ENCODE measurements at regions not wholly inside any gene's neighbourhood (a gene's known extent, or its start where the extent isn't known, plus 50 kb on each side); places are given as distances from the start of the nearest gene placed in this dataset.

DNA sequence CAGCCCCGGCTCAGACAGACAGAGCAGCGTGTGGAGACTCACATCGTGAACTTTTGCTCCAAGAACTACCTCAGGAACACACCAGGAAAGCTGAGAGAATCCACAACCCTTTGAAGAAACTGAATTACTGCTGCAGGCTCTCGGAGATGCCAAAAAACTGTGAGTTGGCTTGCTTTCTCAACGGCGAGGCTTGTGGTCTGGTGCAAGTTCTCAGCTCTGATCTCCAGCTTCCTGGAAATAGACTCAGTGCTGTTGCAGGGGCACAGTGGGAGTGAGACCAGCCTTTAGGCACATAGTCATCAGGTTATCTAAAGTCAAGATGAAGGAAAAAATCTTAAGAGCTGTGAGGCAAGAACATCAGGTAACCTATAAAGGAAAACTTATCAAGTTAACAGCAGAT, 273.7 kb upstream of the LRATD1 start:
- H3K36me3 Mint-ChIP-seq (ENCODE audit: low read depth) = no peaks in the 10 kb centered on the region
- H3K27me3 Mint-ChIP-seq (ENCODE audit: insufficient read depth) = peaks cover 2% of the 10 kb centered on the region; the same call in 1 of the 2 replicates
- H3K4me3 Mint-ChIP-seq = peak overlapping the region; percentile 72; the same call in 1 of the 2 replicates
- DNase-seq = no peak
- peak overlapping the region; percentile 65; the same call in 1 of the 2 replicates for H3K27ac Mint-ChIP-seq
- no peaks in the 10 kb centered on the region for H3K9me3 Mint-ChIP-seq
- TF ChIP-seq, protein P1, sequence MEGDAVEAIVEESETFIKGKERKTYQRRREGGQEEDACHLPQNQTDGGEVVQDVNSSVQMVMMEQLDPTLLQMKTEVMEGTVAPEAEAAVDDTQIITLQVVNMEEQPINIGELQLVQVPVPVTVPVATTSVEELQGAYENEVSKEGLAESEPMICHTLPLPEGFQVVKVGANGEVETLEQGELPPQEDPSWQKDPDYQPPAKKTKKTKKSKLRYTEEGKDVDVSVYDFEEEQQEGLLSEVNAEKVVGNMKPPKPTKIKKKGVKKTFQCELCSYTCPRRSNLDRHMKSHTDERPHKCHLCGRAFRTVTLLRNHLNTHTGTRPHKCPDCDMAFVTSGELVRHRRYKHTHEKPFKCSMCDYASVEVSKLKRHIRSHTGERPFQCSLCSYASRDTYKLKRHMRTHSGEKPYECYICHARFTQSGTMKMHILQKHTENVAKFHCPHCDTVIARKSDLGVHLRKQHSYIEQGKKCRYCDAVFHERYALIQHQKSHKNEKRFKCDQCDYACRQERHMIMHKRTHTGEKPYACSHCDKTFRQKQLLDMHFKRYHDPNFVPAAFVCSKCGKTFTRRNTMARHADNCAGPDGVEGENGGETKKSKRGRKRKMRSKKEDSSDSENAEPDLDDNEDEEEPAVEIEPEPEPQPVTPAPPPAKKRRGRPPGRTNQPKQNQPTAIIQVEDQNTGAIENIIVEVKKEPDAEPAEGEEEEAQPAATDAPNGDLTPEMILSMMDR (IDR thresholded peaks at IDR 0.05) = no peak
- H3K4me1 Mint-ChIP-seq (ENCODE audit: low read depth) = peaks cover 7% of the 10 kb centered on the region

DNA sequence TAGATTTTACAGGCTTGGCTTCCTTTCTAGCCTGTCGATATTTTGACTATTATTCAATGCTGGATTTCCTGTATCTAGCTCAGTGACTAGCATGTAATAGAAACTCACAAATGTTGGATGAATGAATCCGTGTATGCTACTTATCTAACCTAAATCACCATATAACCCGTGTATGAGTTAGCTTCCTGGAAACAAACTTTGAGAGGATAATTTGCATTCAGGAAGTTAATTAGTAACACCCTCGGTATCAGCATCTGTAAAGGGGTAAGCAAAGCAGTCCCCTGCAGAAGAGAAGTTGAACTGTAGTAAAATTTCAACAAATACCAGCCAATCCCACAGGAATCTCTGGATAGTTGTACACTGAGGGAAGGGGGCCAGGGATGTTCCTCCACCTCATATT, 269.4 kb upstream of the LRATD1 start:
- no peaks in the 10 kb centered on the region for H3K36me3 Mint-ChIP-seq (ENCODE audit: low read depth)
- no peaks in the 10 kb centered on the region; the same call in 1 of the 2 replicates for H3K9me3 Mint-ChIP-seq
- TF ChIP-seq, protein P1 (IDR thresholded peaks at IDR 0.05) = no peak
- no peak overlapping the region for H3K4me3 Mint-ChIP-seq
- no peak overlapping the region for H3K27ac Mint-ChIP-seq
- DNase-seq = no peak
- peaks cover 6% of the 10 kb centered on the region for H3K4me1 Mint-ChIP-seq (ENCODE audit: low read depth)
- H3K27me3 Mint-ChIP-seq (ENCODE audit: insufficient read depth) = peaks cover 2% of the 10 kb centered on the region; the same call in 1 of the 2 replicates

DNA sequence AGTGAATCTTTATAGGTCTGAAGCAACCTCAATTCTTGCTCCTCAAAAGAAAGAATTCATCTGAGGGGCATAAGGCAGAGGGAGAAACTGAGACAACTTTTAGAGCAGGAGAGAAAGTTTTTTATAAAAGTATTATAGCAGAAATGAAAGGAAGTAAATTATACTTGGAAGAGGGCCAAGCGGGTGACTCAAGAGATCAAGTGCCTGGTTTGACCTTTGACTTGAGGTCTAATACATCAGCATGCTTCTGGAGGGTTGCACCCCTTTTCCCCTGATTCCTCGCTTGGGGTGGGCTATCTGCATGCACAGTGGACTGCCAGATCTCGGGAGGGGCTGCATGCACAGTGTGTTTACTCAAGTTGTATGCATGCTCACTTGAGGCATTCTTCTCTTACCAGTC, 268.5 kb upstream of the LRATD1 start:
- TF ChIP-seq, protein P1 (IDR thresholded peaks at IDR 0.05) = no peak
- no peak overlapping the region for H3K4me3 Mint-ChIP-seq
- H3K4me1 Mint-ChIP-seq (ENCODE audit: low read depth) = no peaks in the 10 kb centered on the region
- no peaks in the 10 kb centered on the region for H3K27me3 Mint-ChIP-seq (ENCODE audit: insufficient read depth)
- H3K36me3 Mint-ChIP-seq (ENCODE audit: low read depth) = no peaks in the 10 kb centered on the region
- H3K9me3 Mint-ChIP-seq = no peaks in the 10 kb centered on the region; the same call in 1 of the 2 replicates
- no peak for DNase-seq
- no peak overlapping the region for H3K27ac Mint-ChIP-seq

DNA sequence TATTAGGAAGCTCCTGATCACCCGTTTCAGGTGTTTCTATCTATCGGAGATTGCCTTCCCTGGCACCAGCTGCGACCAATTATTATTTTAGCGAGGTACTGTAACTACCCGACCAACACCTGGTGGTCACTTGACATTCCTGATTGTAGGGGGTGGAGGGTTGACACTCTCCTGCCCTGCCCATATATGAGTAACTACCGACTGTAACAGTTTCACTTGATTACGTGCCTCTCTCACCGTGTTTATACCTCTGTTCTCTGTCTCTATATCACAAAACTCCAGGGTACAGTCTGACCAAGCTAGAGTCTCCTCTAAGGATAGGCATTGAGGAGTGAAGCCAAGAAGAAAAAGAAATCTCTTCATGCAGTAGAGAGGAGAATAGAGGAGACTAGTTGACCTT, 268.0 kb upstream of the LRATD1 start:
- TF ChIP-seq, protein P1 (IDR thresholded peaks at IDR 0.05) = no peak
- H3K4me1 Mint-ChIP-seq (ENCODE audit: low read depth) = no peaks in the 10 kb centered on the region

DNA sequence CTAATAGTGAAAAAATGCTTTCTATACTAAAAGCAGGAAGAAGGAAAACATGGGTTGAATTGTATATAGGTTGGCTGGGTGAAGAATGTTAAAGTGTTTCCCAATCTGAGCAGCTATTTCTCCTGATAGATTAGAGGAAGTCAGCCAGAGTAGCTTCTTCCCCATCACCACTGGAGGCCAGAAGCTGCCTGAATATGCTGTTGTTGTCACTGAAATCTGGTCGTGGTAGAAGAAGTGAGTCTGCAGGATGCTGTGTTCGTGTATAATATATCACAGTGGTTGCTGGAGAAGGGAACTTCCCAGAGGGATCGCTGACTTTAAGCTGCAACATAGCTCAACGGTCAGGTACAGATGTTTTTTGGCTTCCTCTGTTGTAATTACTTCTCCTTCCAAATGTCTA, 247.5 kb upstream of the LRATD1 start:
- Mint-ChIP-seq H3K9me3 (no peaks in the 10 kb centered on the region), H3K27me3 (ENCODE audit: insufficient read depth) (no peaks in the 10 kb centered on the region; the same call in 1 of the 2 replicates), H3K36me3 (ENCODE audit: low read depth) (no peaks in the 10 kb centered on the region), H3K4me1 (ENCODE audit: low read depth) (no peaks in the 10 kb centered on the region), H3K4me3 (no peak overlapping the region), H3K27ac (no peak overlapping the region)
- TF ChIP-seq, protein P1 (IDR thresholded peaks at IDR 0.05) = no peak
- no peak for DNase-seq

More for the DNA sequence above, 268.0 kb upstream of the LRATD1 start:
- H3K27ac Mint-ChIP-seq = no peak overlapping the region
- H3K9me3 Mint-ChIP-seq = no peaks in the 10 kb centered on the region; the same call in 1 of the 2 replicates
- H3K27me3 Mint-ChIP-seq (ENCODE audit: insufficient read depth) = no peaks in the 10 kb centered on the region
- peak overlapping the region; percentile 5; the same call in 1 of the 2 replicates for H3K4me3 Mint-ChIP-seq
- DNase-seq = no peak
- no peaks in the 10 kb centered on the region for H3K36me3 Mint-ChIP-seq (ENCODE audit: low read depth)

DNA sequence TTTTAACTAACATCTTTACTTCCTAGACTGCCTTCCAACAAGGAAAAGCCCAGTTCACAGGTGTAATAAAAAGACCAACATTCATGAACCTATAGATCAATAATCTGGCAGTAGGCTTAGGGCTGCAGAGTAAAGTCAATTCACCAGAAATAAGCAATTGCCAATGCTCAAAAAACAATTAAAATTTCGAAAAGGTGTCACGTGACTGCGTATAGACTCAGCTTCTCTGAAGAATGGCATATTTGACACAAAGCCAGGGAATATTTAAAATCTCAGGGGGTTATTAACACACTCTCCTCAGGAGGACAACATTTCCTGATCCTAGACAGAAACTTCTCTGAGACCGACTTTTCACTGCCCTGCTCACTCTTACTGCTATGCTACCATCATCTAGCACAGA, 245.2 kb upstream of the LRATD1 start:
- Mint-ChIP-seq H3K36me3 (ENCODE audit: low read depth) (no peaks in the 10 kb centered on the region), H3K27me3 (ENCODE audit: insufficient read depth) (no peaks in the 10 kb centered on the region; the same call in 1 of the 2 replicates), H3K9me3 (no peaks in the 10 kb centered on the region), H3K4me3 (no peak overlapping the region), H3K27ac (no peak overlapping the region), H3K4me1 (ENCODE audit: low read depth) (no peaks in the 10 kb centered on the region)
- no peak for DNase-seq
- TF ChIP-seq, protein P1 (IDR thresholded peaks at IDR 0.05) = no peak
